Vagina (tissue), 2 donors: ENCODE measurements at regions not wholly inside any gene's neighbourhood (a gene's known extent, or its start where the extent isn't known, plus 50 kb on each side); places are given as distances from the start of the nearest gene placed in this dataset.

Source experiments
- CTCF ChIP-seq, 3 experiments: fragments of 450-650 bp in 2 of 3; fragments of 200-600 bp in 1 of 3; sonication (generic) in 1 of 3; IDR thresholded peaks; one replicate each; pipeline ENCODE4 v1.5.1; 2017 to 2019; ENCODE audit warnings: antibody characterized with exemption in 3 of 3, mild to moderate bottlenecking in 2 of 3, moderate library complexity in 2 of 3
- POLR2A ChIP-seq, 2 donors: fragments of 450-650 bp; IDR thresholded peaks; one replicate each; pipeline ENCODE4 v1.6.1; 2017; ENCODE audit warnings: antibody characterized with exemption in 2 of 2, mild to moderate bottlenecking in 2 of 2, moderate library complexity in 2 of 2
- POLR2AphosphoS5 ChIP-seq, 2 donors: sonication (generic); formaldehyde crosslinking; IDR thresholded peaks; one replicate each; pipeline ENCODE4 v1.9.0; 2017; ENCODE audit warnings: antibody characterized with exemption in 2 of 2, mild to moderate bottlenecking in 2 of 2, low read depth in 1 of 2; ENCODE audit not compliant: insufficient read depth in 1 of 2

GRCh38 chr16:27728691-27729090, 178.7 kb downstream of the KATNIP start:
- TF ChIP-seq POLR2A (IDR thresholded peaks at IDR 0.05) (no peak), CTCF (IDR thresholded peaks at IDR 0.05) (no peak), POLR2AphosphoS5 (IDR thresholded peaks at IDR 0.05; ENCODE audit: insufficient read depth in 1 of 2, low read depth in 1 of 2) (no peak)
